ENCODE measurements at regions not wholly inside any gene's neighbourhood (a gene's known extent, or its start where the extent isn't known, plus 50 kb on each side); places are given as distances from the start of the nearest gene placed in this dataset.

GRCh38 chr4:57254754-57255153 lies 144.6 kb upstream of the IGFBP7 start:
- Histone ChIP-seq H3K27ac (ENCODE audit: low read depth, low read length, severe bottlenecking) (no peak overlapping the region), H3K4me1 (ENCODE audit: control insufficient read depth, insufficient read depth, low read length, poor library complexity, severe bottlenecking) (no peaks in the 10 kb centered on the region), H3K4me3 (ENCODE audit: extremely low read depth, insufficient read depth, low read length, poor library complexity, severe bottlenecking) (no peak overlapping the region), H3K9me3 (ENCODE audit: control insufficient read depth, low read length) (no peaks in the 10 kb centered on the region), H3K36me3 (ENCODE audit: control insufficient read depth, insufficient read depth, low read length) (no peaks in the 10 kb centered on the region)

- WGBS, 2 experiments (ENCODE audit: insufficient coverage in 2 of 2): no CpG with 5 or more reads among the region's 1 CpG
Observed at GRCh38 chr4:57249083-57249482, 138.9 kb upstream of the IGFBP7 start.

GRCh38 chr4:57243076-57243475 lies 132.9 kb upstream of the IGFBP7 start:
- Histone ChIP-seq H3K4me3 (ENCODE audit: extremely low read depth, insufficient read depth, low read length, poor library complexity, severe bottlenecking) (no peak overlapping the region), H3K36me3 (ENCODE audit: control insufficient read depth, insufficient read depth, low read length) (no peaks in the 10 kb centered on the region), H3K27ac (ENCODE audit: low read depth, low read length, severe bottlenecking) (no peak overlapping the region), H3K9me3 (ENCODE audit: control insufficient read depth, low read length) (no peaks in the 10 kb centered on the region), H3K4me1 (ENCODE audit: control insufficient read depth, insufficient read depth, low read length, poor library complexity, severe bottlenecking) (no peaks in the 10 kb centered on the region)
- WGBS, 2 experiments (ENCODE audit: insufficient coverage in 2 of 2): 83 to 100% methylated on average over 1 of the region's 2 CpGs

More at GRCh38 chr4:57249083-57249482, 138.9 kb upstream of the IGFBP7 start:
- Histone ChIP-seq H3K36me3 (ENCODE audit: control insufficient read depth, insufficient read depth, low read length) (no peaks in the 10 kb centered on the region), H3K9me3 (ENCODE audit: control insufficient read depth, low read length) (no peaks in the 10 kb centered on the region), H3K4me3 (ENCODE audit: extremely low read depth, insufficient read depth, low read length, poor library complexity, severe bottlenecking) (no peak overlapping the region), H3K4me1 (ENCODE audit: control insufficient read depth, insufficient read depth, low read length, poor library complexity, severe bottlenecking) (no peaks in the 10 kb centered on the region), H3K27ac (ENCODE audit: low read depth, low read length, severe bottlenecking) (no peak overlapping the region)

GRCh38 chr4:57234252-57234775 lies 124.1 kb upstream of the IGFBP7 start:
- 80 to 93% methylated on average over 10 to 11 of the region's 12 CpGs for WGBS, 2 experiments (ENCODE audit: insufficient coverage in 2 of 2)
- H3K27ac ChIP-seq (ENCODE audit: low read depth, low read length, severe bottlenecking): peak overlapping the region; percentile 23
- no peaks in the 10 kb centered on the region for H3K36me3 ChIP-seq (ENCODE audit: control insufficient read depth, insufficient read depth, low read length)
- peaks cover 8% of the 10 kb centered on the region for H3K4me1 ChIP-seq (ENCODE audit: control insufficient read depth, insufficient read depth, low read length, poor library complexity, severe bottlenecking)
- H3K9me3 ChIP-seq (ENCODE audit: control insufficient read depth, low read length): no peaks in the 10 kb centered on the region
- no peak overlapping the region for H3K4me3 ChIP-seq (ENCODE audit: extremely low read depth, insufficient read depth, low read length, poor library complexity, severe bottlenecking)

- Histone ChIP-seq H3K4me3 (ENCODE audit: extremely low read depth, insufficient read depth, low read length, poor library complexity, severe bottlenecking) (no peak overlapping the region), H3K27ac (ENCODE audit: low read depth, low read length, severe bottlenecking) (peak overlapping the region; percentile 23), H3K9me3 (ENCODE audit: control insufficient read depth, low read length) (no peaks in the 10 kb centered on the region), H3K36me3 (ENCODE audit: control insufficient read depth, insufficient read depth, low read length) (no peaks in the 10 kb centered on the region), H3K4me1 (ENCODE audit: control insufficient read depth, insufficient read depth, low read length, poor library complexity, severe bottlenecking) (peaks cover 8% of the 10 kb centered on the region)
- 88 to 95% methylated on average over 3 of the region's 4 CpGs for WGBS, 2 experiments (ENCODE audit: insufficient coverage in 2 of 2)
Observed at GRCh38 chr4:57233386-57233785, 123.2 kb upstream of the IGFBP7 start.

GRCh38 chr4:57231781-57232180 lies 121.6 kb upstream of the IGFBP7 start:
- peaks cover 8% of the 10 kb centered on the region for H3K4me1 ChIP-seq (ENCODE audit: control insufficient read depth, insufficient read depth, low read length, poor library complexity, severe bottlenecking)
- no peak overlapping the region for H3K27ac ChIP-seq (ENCODE audit: low read depth, low read length, severe bottlenecking)
- no peaks in the 10 kb centered on the region for H3K9me3 ChIP-seq (ENCODE audit: control insufficient read depth, low read length)
- WGBS, 2 experiments (ENCODE audit: insufficient coverage in 2 of 2): 100% methylated on average over 1 to 2 of the region's 2 CpGs
- H3K4me3 ChIP-seq (ENCODE audit: extremely low read depth, insufficient read depth, low read length, poor library complexity, severe bottlenecking): no peak overlapping the region
- no peaks in the 10 kb centered on the region for H3K36me3 ChIP-seq (ENCODE audit: control insufficient read depth, insufficient read depth, low read length)

- WGBS, 2 experiments (ENCODE audit: insufficient coverage in 2 of 2): 100% methylated on average over 1 of the region's 2 CpGs
- Histone ChIP-seq H3K4me1 (ENCODE audit: control insufficient read depth, insufficient read depth, low read length, poor library complexity, severe bottlenecking) (no peaks in the 10 kb centered on the region), H3K4me3 (ENCODE audit: extremely low read depth, insufficient read depth, low read length, poor library complexity, severe bottlenecking) (no peak overlapping the region), H3K27ac (ENCODE audit: low read depth, low read length, severe bottlenecking) (no peak overlapping the region), H3K36me3 (ENCODE audit: control insufficient read depth, insufficient read depth, low read length) (no peaks in the 10 kb centered on the region), H3K9me3 (ENCODE audit: control insufficient read depth, low read length) (no peaks in the 10 kb centered on the region)
Observed at GRCh38 chr4:57220734-57221133, 110.5 kb upstream of the IGFBP7 start.

- no peak overlapping the region for H3K4me3 ChIP-seq (ENCODE audit: extremely low read depth, insufficient read depth, low read length, poor library complexity, severe bottlenecking)
- H3K4me1 ChIP-seq (ENCODE audit: control insufficient read depth, insufficient read depth, low read length, poor library complexity, severe bottlenecking): no peaks in the 10 kb centered on the region
- no peaks in the 10 kb centered on the region for H3K9me3 ChIP-seq (ENCODE audit: control insufficient read depth, low read length)
- H3K36me3 ChIP-seq (ENCODE audit: control insufficient read depth, insufficient read depth, low read length): no peaks in the 10 kb centered on the region
- WGBS, 2 experiments (ENCODE audit: insufficient coverage in 2 of 2): 100% methylated on average over 2 of the region's 2 CpGs; no CpG with 5 or more reads in 1 of the 2 experiments
- H3K27ac ChIP-seq (ENCODE audit: low read depth, low read length, severe bottlenecking): no peak overlapping the region
Observed at GRCh38 chr4:57220172-57220571, 110.0 kb upstream of the IGFBP7 start.

GRCh38 chr4:57219431-57219830 lies 109.2 kb upstream of the IGFBP7 start:
- Histone ChIP-seq H3K36me3 (ENCODE audit: control insufficient read depth, insufficient read depth, low read length) (no peaks in the 10 kb centered on the region), H3K4me1 (ENCODE audit: control insufficient read depth, insufficient read depth, low read length, poor library complexity, severe bottlenecking) (no peaks in the 10 kb centered on the region), H3K9me3 (ENCODE audit: control insufficient read depth, low read length) (no peaks in the 10 kb centered on the region), H3K27ac (ENCODE audit: low read depth, low read length, severe bottlenecking) (no peak overlapping the region), H3K4me3 (ENCODE audit: extremely low read depth, insufficient read depth, low read length, poor library complexity, severe bottlenecking) (no peak overlapping the region)
- 80% methylated on average over 2 of the region's 2 CpGs; no CpG with 5 or more reads in 1 of the 2 experiments for WGBS, 2 experiments (ENCODE audit: insufficient coverage in 2 of 2)

GRCh38 chr4:57214654-57215411 lies 104.6 kb upstream of the IGFBP7 start:
- Histone ChIP-seq H3K27ac (ENCODE audit: low read depth, low read length, severe bottlenecking) (no peak overlapping the region), H3K9me3 (ENCODE audit: control insufficient read depth, low read length) (peaks cover 3% of the 10 kb centered on the region)

GRCh38 chr4:57211131-57211530 lies 100.9 kb upstream of the IGFBP7 start:
- no peaks in the 10 kb centered on the region for H3K4me1 ChIP-seq (ENCODE audit: control insufficient read depth, insufficient read depth, low read length, poor library complexity, severe bottlenecking)
- peaks cover 3% of the 10 kb centered on the region for H3K9me3 ChIP-seq (ENCODE audit: control insufficient read depth, low read length)
- H3K4me3 ChIP-seq (ENCODE audit: extremely low read depth, insufficient read depth, low read length, poor library complexity, severe bottlenecking): no peak overlapping the region
- no peak overlapping the region for H3K27ac ChIP-seq (ENCODE audit: low read depth, low read length, severe bottlenecking)
- no peaks in the 10 kb centered on the region for H3K36me3 ChIP-seq (ENCODE audit: control insufficient read depth, insufficient read depth, low read length)
- 60 to 74% methylated on average over 1 to 5 of the region's 5 CpGs for WGBS, 2 experiments (ENCODE audit: insufficient coverage in 2 of 2)

More at GRCh38 chr4:57214654-57215411, 104.6 kb upstream of the IGFBP7 start:
- H3K4me1 ChIP-seq (ENCODE audit: control insufficient read depth, insufficient read depth, low read length, poor library complexity, severe bottlenecking): no peaks in the 10 kb centered on the region
- 93 to 94% methylated on average over 3 to 5 of the region's 8 CpGs for WGBS, 2 experiments (ENCODE audit: insufficient coverage in 2 of 2)
- H3K36me3 ChIP-seq (ENCODE audit: control insufficient read depth, insufficient read depth, low read length): no peaks in the 10 kb centered on the region
- no peak overlapping the region for H3K4me3 ChIP-seq (ENCODE audit: extremely low read depth, insufficient read depth, low read length, poor library complexity, severe bottlenecking)
